K562 (cell line): ENCODE measurements at regions not wholly inside any gene's neighbourhood (a gene's known extent, or its start where the extent isn't known, plus 50 kb on each side); places are given as distances from the start of the nearest gene placed in this dataset.

ENCODE experiments used
- ATAC-seq: fragments of 200-7000 bp; cut with Tn5 transposase; 3 replicates; pipeline ENCODE4 v1.9.1; 2020; ENCODE audit warnings: moderate library complexity
- BruUV-seq: library from RNA; stranded (reverse); fragments of 400-500 nt; replicated peaks from 2 replicates; lab custom pipeline; 2021; lab: Mats Ljungman, UMichigan
- CTCF ChIA-PET: fragments of 300-600 bp; formaldehyde crosslinking; extraction: SDS; loops from one replicate; lab custom pipeline; 2021; ENCODE audit warnings: low intra/inter-chr PET ratio; lab: Yijun Ruan, JAX
- POLR2A ChIA-PET: fragments of 300-600, 350-650 bp; sonication (Branson Sonifier 250); formaldehyde crosslinking; extraction: SDS; loops from one replicate; lab custom pipeline; 2021; ENCODE audit warnings: antibody characterized with exemption, inconsistent platforms; lab: Yijun Ruan, JAX
- DNase-seq, 4 experiments: peaks; one replicate each; pipeline versions ENCODE4 v3.0.0 to v3.0.0-alpha.2; 2011 to 2018; ENCODE audit warnings: low spot score in 3 of 4, mixed read lengths in 3 of 4; ENCODE audit errors: extremely low read depth in 1 of 4
- FAIRE-seq: peaks from 2 replicates; lab custom pipeline; 2011; peaks lifted over from hg19 to GRCh38; lab: Jason Lieb, UNC
- H2AFZ ChIP-seq: 2 replicates; pipeline ENCODE4 v1.6.0; 2011; ENCODE audit warnings: low read depth, low read length, control low read depth, inconsistent platforms
- H3K27ac ChIP-seq: fragments of 200-600 bp; 3 replicates; pipeline ENCODE4 v1.8.0; 2011; ENCODE audit warnings: low read depth, mild to moderate bottlenecking, control low read depth, inconsistent platforms, low read length, moderate library complexity, mixed read lengths; ENCODE audit errors: extremely low read depth
- H3K27me3 ChIP-seq, 2 experiments: fragments of 300-600 bp in 1 of 2; 2 replicates in 1 of 2; 3 replicates in 1 of 2; pipeline versions ENCODE4 v1.6.0 to v1.8.0; 2011; ENCODE audit warnings: inconsistent platforms in 2 of 2, low read length in 2 of 2, mild to moderate bottlenecking in 1 of 2, mixed read lengths in 1 of 2, moderate library complexity in 1 of 2; ENCODE audit not compliant: control insufficient read depth in 2 of 2, insufficient read depth in 2 of 2
- H3K36me3 ChIP-seq: fragments of 300-600 bp; 3 replicates; pipeline ENCODE4 v1.8.0; 2011; ENCODE audit warnings: mild to moderate bottlenecking, low read length, inconsistent platforms; ENCODE audit not compliant: control insufficient read depth, insufficient read depth
- H3K4me1 ChIP-seq, 2 experiments: fragments of 200-600 bp in 1 of 2; replicated peaks in 1 of 2; 2 replicates in 1 of 2; 3 replicates in 1 of 2; pipeline versions ENCODE4 v1.5.1 to v1.8.0; 2011; ENCODE audit warnings: inconsistent platforms in 2 of 2, low read length in 2 of 2, mild to moderate bottlenecking in 1 of 2, mixed read lengths in 1 of 2, moderate library complexity in 1 of 2; ENCODE audit not compliant: control insufficient read depth in 2 of 2, insufficient read depth in 2 of 2
- H3K4me2 ChIP-seq: 2 replicates; pipeline ENCODE4 v1.6.1; 2011; ENCODE audit warnings: low read length, control low read depth, inconsistent platforms, mixed read lengths; ENCODE audit not compliant: insufficient read depth
- H3K4me3 ChIP-seq: fragments of 200-600 bp; sonication (generic), shearing (Covaris generic); 2 replicates; pipeline ENCODE4 v1.5.1; 2016; ENCODE audit warnings: control low read depth, inconsistent platforms
- H3K79me2 ChIP-seq: fragments of 200-600 bp; 3 replicates; pipeline ENCODE4 v1.8.0; 2011; ENCODE audit warnings: low read length, inconsistent platforms; ENCODE audit not compliant: control insufficient read depth, insufficient read depth
- H3K9ac ChIP-seq, 2 experiments: 2 replicates each; pipeline versions ENCODE4 v1.6.0 to v1.6.1; 2011; ENCODE audit warnings: low read depth in 2 of 2, low read length in 2 of 2, control low read depth in 1 of 2, inconsistent platforms in 1 of 2, mild to moderate bottlenecking in 1 of 2, mixed read lengths in 1 of 2; ENCODE audit not compliant: insufficient read depth in 1 of 2
- H3K9me1 ChIP-seq: one replicate; pipeline ENCODE4 v1.6.0; 2011; ENCODE audit warnings: inconsistent platforms, mild to moderate bottlenecking, low read length, moderate library complexity; ENCODE audit not compliant: control insufficient read depth, insufficient read depth
- H3K9me3 ChIP-seq: replicated peaks from 2 replicates; pipeline ENCODE4 v1.5.1; 2011; ENCODE audit warnings: low read depth, low read length, inconsistent platforms; ENCODE audit not compliant: control insufficient read depth, insufficient read depth
- H4K20me1 ChIP-seq: replicated peaks from 2 replicates; pipeline ENCODE4 v1.6.1; 2011; ENCODE audit warnings: low read length, inconsistent platforms, mixed read lengths; ENCODE audit not compliant: control insufficient read depth, insufficient read depth
- FOSL1 ChIP-seq: fragments of 200-800 bp; sonication (Bioruptor generic); conservative IDR thresholded peaks from 2 replicates; pipeline ENCODE4 v1.6.1; 2016; ENCODE audit warnings: missing genetic modification characterization, missing compliant biosample characterization
- FOXJ3 ChIP-seq: sonication (generic); formaldehyde crosslinking; IDR thresholded peaks from 2 replicates; pipeline ENCODE4 v1.4.0; 2020; ENCODE audit warnings: mild to moderate bottlenecking, missing genetic modification reagents
- HDAC3 ChIP-seq: fragments of 450-650 bp; IDR thresholded peaks from 2 replicates; pipeline ENCODE4 v1.6.1; 2018; ENCODE audit warnings: borderline replicate concordance, mild to moderate bottlenecking, moderate library complexity; ENCODE audit not compliant: partially characterized antibody
- ILK ChIP-seq: fragments of 450-650 bp; IDR thresholded peaks from 2 replicates; pipeline ENCODE4 v1.6.1; 2016; ENCODE audit warnings: missing genetic modification characterization, low read depth, mild to moderate bottlenecking, missing compliant biosample characterization, moderate library complexity, borderline replicate concordance
- NFYB ChIP-seq: IDR thresholded peaks from 2 replicates; pipeline ENCODE4 v1.6.1; 2011; ENCODE audit warnings: mild to moderate bottlenecking, moderate library complexity; ENCODE audit not compliant: insufficient read length; ENCODE audit errors: extremely low read depth
- TAL1 ChIP-seq: fragments of 450-650 bp; IDR thresholded peaks from 2 replicates; pipeline ENCODE4 v1.6.1; 2016; ENCODE audit warnings: mild to moderate bottlenecking
- YY1 ChIP-seq, 3 experiments: IDR thresholded peaks; 2 replicates each; pipeline ENCODE4 v1.6.1; 2011; ENCODE audit warnings: low read length in 2 of 3, mild to moderate bottlenecking in 2 of 3, moderate library complexity in 2 of 3, borderline replicate concordance in 1 of 3, control low read depth in 1 of 3, low read depth in 1 of 3; ENCODE audit not compliant: insufficient read depth in 3 of 3, insufficient replicate concordance in 2 of 3, control insufficient read depth in 1 of 3, insufficient read length in 1 of 3; ENCODE audit errors: extremely low read depth in 1 of 3
- ZC3H8 ChIP-seq: fragments of 450-650 bp; IDR thresholded peaks from 2 replicates; pipeline ENCODE4 v1.6.1; 2017
- ZNF316 ChIP-seq: fragments of 450-650 bp; IDR thresholded peaks from 2 replicates; pipeline ENCODE4 v1.6.1; 2016
- ZNF347 ChIP-seq: fragments of 450-650 bp; formaldehyde crosslinking; IDR thresholded peaks from 2 replicates; pipeline ENCODE4 v1.4.0; 2020; ENCODE audit warnings: low read depth, mild to moderate bottlenecking, moderate library complexity
- WGBS: fragments of 100-300 bp; shearing (Covaris generic); methylation state at CpG from one replicate; pipeline ENCODE4 v1.1.6; 2016; ENCODE audit warnings: low coverage, mixed read lengths; ENCODE audit not compliant: insufficient coverage; ENCODE audit errors: missing lambda C conversion rate; 5-methylcytosine and 5-hydroxymethylcytosine counted together
- in situ Hi-C: fragments of 300-500 bp; cut with MboI; formaldehyde crosslinking; loops from 4 replicates; pipeline ENCODE4 v1.15.0; 2018; ENCODE audit warnings: inconsistent platforms, mixed read lengths
- intact Hi-C: fragments of 100-400 bp; cut with micrococcal nuclease; formaldehyde crosslinking; loops from 2 replicates; pipeline ENCODE4 v1.14.2; 2022
- TF ChIP-seq, protein P1 (sequence below): sonication (generic); formaldehyde crosslinking; IDR thresholded peaks from 2 replicates; pipeline ENCODE4 v1.8.1; 2023; ENCODE audit warnings: mild to moderate bottlenecking, missing genetic modification reagents
- TF ChIP-seq, protein P2 (sequence below): fragments of 250-450 bp; sonication (Bioruptor Pico); IDR thresholded peaks from 2 replicates; pipeline ENCODE4 v1.4.0; 2020

DNA sequence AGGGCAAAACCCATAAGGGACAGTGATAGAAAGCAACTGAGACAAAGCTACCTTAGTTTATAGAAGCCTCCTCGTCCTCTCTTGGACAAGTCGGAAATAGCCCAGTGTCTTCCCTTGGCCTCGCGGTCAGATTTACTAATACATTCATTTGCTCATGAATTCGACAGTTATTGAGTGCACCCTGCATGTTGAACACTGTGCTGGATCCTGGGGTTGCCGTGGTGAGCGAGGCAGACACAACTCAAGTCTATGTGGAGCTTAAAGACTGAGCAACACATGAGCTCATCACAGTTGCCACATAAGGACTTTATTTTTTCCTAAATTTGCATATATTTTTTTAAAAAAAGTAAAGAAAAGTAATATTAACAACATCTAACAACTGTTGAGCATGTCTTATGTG is 411.1 kb upstream of the ITGA1 start:
- DNase-seq, result no peak
- H3K4me3 ChIP-seq, result no peak overlapping the region
- H3K4me2 ChIP-seq, result no peak overlapping the region
- POLR2A ChIA-PET, result no interaction called here
- intact Hi-C loops, result no loop called here
- no TSS peak for BruUV-seq
- no peak overlapping the region for H3K27ac ChIP-seq
- no peaks in the 10 kb centered on the region for H4K20me1 ChIP-seq
- no peaks in the 10 kb centered on the region for H3K27me3 ChIP-seq
- H3K36me3 ChIP-seq, result no peaks in the 10 kb centered on the region
- in situ Hi-C loops, result no loop called here
- no peaks in the 10 kb centered on the region for H3K4me1 ChIP-seq
- TF ChIP-seq ZNF316 (no peak), NFYB (no peak)
- FAIRE-seq, result no peak
- H3K9me1 ChIP-seq, result no peaks in the 10 kb centered on the region
- H3K9me3 ChIP-seq, result no peaks in the 10 kb centered on the region
- no peak overlapping the region for H3K9ac ChIP-seq
- no peak overlapping the region for H2AFZ ChIP-seq
- WGBS, result under 1% methylated on average over 7 of the region's 7 CpGs
- CTCF ChIA-PET, result interaction anchor here (0.7 kb wide), 1 partner anchor 1240 kb away, joined by 3 read pairs; no protein-coding TSS in a partner anchor
- no peaks in the 10 kb centered on the region for H3K79me2 ChIP-seq
- no peak for ATAC-seq

DNA sequence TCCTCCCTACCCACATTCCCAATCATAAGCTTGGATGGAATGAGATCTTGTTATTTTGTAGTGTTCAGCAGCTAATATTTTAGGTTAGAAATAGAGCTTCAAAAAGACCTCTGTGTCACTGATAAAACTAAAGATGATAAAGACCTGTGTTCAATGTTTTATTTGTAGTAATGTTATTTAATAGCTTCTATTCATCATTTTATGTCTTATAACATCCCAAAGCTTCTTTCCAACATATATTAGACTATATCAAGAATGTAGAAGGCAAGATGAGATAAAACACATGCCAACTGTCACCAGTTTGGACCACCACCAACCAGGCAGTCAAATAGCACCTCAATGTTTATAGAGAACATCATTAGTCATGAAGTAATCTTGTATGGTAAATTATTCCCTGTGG is 409.5 kb upstream of the ITGA1 start:
- Histone ChIP-seq H4K20me1 (no peaks in the 10 kb centered on the region), H3K9ac (no peak overlapping the region), H3K36me3 (no peaks in the 10 kb centered on the region), H3K4me1 (no peaks in the 10 kb centered on the region), H3K4me2 (no peak overlapping the region), H3K4me3 (no peak overlapping the region), H3K27ac (no peak overlapping the region), H3K9me1 (no peaks in the 10 kb centered on the region), H2AFZ (no peak overlapping the region), H3K27me3 (no peaks in the 10 kb centered on the region), H3K9me3 (no peaks in the 10 kb centered on the region), H3K79me2 (no peaks in the 10 kb centered on the region)
- BruUV-seq, result no TSS peak
- TF ChIP-seq TAL1 (no peak), ZC3H8 (no peak), ZNF347 (CRISPR knock-in tag) (no peak), YY1 (IDR thresholded peaks at IDR 0.05; ENCODE audit: borderline replicate concordance in 1 of 3, control insufficient read depth in 1 of 3, extremely low read depth in 1 of 3, insufficient read depth in 3 of 3, insufficient read length in 1 of 3, insufficient replicate concordance in 2 of 3, low read depth in 1 of 3, low read length in 2 of 3) (no peak), FOXJ3 (no peak), HDAC3 (no peak), FOSL1 (no peak), ILK (tag) (no peak)
- TF ChIP-seq, protein P1, sequence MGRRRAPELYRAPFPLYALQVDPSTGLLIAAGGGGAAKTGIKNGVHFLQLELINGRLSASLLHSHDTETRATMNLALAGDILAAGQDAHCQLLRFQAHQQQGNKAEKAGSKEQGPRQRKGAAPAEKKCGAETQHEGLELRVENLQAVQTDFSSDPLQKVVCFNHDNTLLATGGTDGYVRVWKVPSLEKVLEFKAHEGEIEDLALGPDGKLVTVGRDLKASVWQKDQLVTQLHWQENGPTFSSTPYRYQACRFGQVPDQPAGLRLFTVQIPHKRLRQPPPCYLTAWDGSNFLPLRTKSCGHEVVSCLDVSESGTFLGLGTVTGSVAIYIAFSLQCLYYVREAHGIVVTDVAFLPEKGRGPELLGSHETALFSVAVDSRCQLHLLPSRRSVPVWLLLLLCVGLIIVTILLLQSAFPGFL, result no peak
- TF ChIP-seq, protein P2, sequence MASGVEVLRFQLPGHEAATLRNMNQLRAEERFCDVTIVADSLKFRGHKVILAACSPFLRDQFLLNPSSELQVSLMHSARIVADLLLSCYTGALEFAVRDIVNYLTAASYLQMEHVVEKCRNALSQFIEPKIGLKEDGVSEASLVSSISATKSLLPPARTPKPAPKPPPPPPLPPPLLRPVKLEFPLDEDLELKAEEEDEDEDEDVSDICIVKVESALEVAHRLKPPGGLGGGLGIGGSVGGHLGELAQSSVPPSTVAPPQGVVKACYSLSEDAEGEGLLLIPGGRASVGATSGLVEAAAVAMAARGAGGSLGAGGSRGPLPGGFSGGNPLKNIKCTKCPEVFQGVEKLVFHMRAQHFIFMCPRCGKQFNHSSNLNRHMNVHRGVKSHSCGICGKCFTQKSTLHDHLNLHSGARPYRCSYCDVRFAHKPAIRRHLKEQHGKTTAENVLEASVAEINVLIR (CRISPR knock-in tag), result no peak
- POLR2A ChIA-PET, result no interaction called here
- DNase-seq, result no peak
- in situ Hi-C loops (no loop called here), intact Hi-C loops (no loop called here)
- ATAC-seq, result no peak
- CTCF ChIA-PET, result no interaction called here
- FAIRE-seq, result no peak
